Liver (tissue), 3 donors: ENCODE measurements at regions not wholly inside any gene's neighbourhood (a gene's known extent, or its start where the extent isn't known, plus 50 kb on each side); places are given as distances from the start of the nearest gene placed in this dataset.

Source experiments
- GABPA ChIP-seq, 2 donors: IDR thresholded peaks in 1 of 2; conservative IDR thresholded peaks in 1 of 2; 2 replicates each; pipeline ENCODE4 v1.6.1; 2016; ENCODE audit warnings: antibody characterized with exemption in 2 of 2, mild to moderate bottlenecking in 1 of 2, moderate library complexity in 1 of 2
- SP1 ChIP-seq: IDR thresholded peaks from 2 replicates; pipeline ENCODE4 v1.6.1; 2018; ENCODE audit warnings: antibody characterized with exemption, mild to moderate bottlenecking
- TAF1 ChIP-seq: conservative IDR thresholded peaks from 2 replicates; pipeline ENCODE4 v1.6.1; 2016; ENCODE audit warnings: antibody characterized with exemption, mild to moderate bottlenecking
- YY1 ChIP-seq: IDR thresholded peaks from 2 replicates; pipeline ENCODE4 v1.6.1; 2016; ENCODE audit warnings: antibody characterized with exemption, mild to moderate bottlenecking
- TF ChIP-seq, protein P1 (sequence below): fragments of 150-350 bp; IDR thresholded peaks from 2 replicates; pipeline ENCODE4 v1.5.1; 2017; ENCODE audit warnings: improper control_type of control experiment, low read depth, low read length; ENCODE audit not compliant: missing input control
- TF ChIP-seq, protein P2 (sequence below): IDR thresholded peaks from 2 replicates; pipeline ENCODE4 v1.6.1; 2016; ENCODE audit warnings: antibody characterized with exemption
- TF ChIP-seq, protein P3 (sequence below): IDR thresholded peaks from 2 replicates; pipeline ENCODE4 v1.6.1; 2016; ENCODE audit warnings: antibody characterized with exemption, mild to moderate bottlenecking
- donor health status: healthy.
- donor health status: healthy.

DNA sequence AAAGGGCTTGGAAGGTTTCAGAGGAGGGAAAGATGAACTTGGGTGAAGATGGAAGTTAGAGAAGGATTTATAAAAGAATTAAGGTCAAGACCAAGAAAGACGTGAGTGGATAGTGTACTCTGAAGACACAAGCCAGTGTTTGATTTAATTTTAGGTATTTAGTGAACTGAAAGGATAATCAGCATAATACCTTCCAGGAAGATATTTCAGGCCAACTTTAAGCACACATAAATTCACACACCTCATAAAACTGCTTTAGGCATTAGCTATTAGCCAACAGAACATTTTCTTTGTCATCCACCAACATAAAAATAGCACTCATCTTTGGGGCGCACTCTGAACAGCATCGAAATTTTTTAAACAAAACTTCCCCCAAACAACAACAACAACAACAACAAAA lies 71.7 kb upstream of the CSNK1A1L start:
- TF ChIP-seq, protein P1, sequence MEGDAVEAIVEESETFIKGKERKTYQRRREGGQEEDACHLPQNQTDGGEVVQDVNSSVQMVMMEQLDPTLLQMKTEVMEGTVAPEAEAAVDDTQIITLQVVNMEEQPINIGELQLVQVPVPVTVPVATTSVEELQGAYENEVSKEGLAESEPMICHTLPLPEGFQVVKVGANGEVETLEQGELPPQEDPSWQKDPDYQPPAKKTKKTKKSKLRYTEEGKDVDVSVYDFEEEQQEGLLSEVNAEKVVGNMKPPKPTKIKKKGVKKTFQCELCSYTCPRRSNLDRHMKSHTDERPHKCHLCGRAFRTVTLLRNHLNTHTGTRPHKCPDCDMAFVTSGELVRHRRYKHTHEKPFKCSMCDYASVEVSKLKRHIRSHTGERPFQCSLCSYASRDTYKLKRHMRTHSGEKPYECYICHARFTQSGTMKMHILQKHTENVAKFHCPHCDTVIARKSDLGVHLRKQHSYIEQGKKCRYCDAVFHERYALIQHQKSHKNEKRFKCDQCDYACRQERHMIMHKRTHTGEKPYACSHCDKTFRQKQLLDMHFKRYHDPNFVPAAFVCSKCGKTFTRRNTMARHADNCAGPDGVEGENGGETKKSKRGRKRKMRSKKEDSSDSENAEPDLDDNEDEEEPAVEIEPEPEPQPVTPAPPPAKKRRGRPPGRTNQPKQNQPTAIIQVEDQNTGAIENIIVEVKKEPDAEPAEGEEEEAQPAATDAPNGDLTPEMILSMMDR = no peak
- TF ChIP-seq YY1 (no peak), TAF1 (no peak), SP1 (no peak), GABPA (IDR thresholded peaks at IDR 0.05 in 1 of 2, conservative IDR thresholded peaks at IDR 0.05 in 1 of 2) (no peak)
- TF ChIP-seq, protein P2, sequence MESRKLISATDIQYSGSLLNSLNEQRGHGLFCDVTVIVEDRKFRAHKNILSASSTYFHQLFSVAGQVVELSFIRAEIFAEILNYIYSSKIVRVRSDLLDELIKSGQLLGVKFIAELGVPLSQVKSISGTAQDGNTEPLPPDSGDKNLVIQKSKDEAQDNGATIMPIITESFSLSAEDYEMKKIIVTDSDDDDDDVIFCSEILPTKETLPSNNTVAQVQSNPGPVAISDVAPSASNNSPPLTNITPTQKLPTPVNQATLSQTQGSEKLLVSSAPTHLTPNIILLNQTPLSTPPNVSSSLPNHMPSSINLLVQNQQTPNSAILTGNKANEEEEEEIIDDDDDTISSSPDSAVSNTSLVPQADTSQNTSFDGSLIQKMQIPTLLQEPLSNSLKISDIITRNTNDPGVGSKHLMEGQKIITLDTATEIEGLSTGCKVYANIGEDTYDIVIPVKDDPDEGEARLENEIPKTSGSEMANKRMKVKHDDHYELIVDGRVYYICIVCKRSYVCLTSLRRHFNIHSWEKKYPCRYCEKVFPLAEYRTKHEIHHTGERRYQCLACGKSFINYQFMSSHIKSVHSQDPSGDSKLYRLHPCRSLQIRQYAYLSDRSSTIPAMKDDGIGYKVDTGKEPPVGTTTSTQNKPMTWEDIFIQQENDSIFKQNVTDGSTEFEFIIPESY = no peak
- TF ChIP-seq, protein P3, sequence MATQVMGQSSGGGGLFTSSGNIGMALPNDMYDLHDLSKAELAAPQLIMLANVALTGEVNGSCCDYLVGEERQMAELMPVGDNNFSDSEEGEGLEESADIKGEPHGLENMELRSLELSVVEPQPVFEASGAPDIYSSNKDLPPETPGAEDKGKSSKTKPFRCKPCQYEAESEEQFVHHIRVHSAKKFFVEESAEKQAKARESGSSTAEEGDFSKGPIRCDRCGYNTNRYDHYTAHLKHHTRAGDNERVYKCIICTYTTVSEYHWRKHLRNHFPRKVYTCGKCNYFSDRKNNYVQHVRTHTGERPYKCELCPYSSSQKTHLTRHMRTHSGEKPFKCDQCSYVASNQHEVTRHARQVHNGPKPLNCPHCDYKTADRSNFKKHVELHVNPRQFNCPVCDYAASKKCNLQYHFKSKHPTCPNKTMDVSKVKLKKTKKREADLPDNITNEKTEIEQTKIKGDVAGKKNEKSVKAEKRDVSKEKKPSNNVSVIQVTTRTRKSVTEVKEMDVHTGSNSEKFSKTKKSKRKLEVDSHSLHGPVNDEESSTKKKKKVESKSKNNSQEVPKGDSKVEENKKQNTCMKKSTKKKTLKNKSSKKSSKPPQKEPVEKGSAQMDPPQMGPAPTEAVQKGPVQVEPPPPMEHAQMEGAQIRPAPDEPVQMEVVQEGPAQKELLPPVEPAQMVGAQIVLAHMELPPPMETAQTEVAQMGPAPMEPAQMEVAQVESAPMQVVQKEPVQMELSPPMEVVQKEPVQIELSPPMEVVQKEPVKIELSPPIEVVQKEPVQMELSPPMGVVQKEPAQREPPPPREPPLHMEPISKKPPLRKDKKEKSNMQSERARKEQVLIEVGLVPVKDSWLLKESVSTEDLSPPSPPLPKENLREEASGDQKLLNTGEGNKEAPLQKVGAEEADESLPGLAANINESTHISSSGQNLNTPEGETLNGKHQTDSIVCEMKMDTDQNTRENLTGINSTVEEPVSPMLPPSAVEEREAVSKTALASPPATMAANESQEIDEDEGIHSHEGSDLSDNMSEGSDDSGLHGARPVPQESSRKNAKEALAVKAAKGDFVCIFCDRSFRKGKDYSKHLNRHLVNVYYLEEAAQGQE = no peak
